GM12872 (cell line): ENCODE measurements at regions not wholly inside any gene's neighbourhood (a gene's known extent, or its start where the extent isn't known, plus 50 kb on each side); places are given as distances from the start of the nearest gene placed in this dataset.

Experiments used
- TF ChIP-seq, protein P1 (sequence below): IDR thresholded peaks from 3 replicates; pipeline ENCODE4 v1.5.1; 2011; ENCODE audit warnings: low read depth, mild to moderate bottlenecking, low read length, moderate library complexity; ENCODE audit not compliant: insufficient read depth

- TF ChIP-seq, protein P1, sequence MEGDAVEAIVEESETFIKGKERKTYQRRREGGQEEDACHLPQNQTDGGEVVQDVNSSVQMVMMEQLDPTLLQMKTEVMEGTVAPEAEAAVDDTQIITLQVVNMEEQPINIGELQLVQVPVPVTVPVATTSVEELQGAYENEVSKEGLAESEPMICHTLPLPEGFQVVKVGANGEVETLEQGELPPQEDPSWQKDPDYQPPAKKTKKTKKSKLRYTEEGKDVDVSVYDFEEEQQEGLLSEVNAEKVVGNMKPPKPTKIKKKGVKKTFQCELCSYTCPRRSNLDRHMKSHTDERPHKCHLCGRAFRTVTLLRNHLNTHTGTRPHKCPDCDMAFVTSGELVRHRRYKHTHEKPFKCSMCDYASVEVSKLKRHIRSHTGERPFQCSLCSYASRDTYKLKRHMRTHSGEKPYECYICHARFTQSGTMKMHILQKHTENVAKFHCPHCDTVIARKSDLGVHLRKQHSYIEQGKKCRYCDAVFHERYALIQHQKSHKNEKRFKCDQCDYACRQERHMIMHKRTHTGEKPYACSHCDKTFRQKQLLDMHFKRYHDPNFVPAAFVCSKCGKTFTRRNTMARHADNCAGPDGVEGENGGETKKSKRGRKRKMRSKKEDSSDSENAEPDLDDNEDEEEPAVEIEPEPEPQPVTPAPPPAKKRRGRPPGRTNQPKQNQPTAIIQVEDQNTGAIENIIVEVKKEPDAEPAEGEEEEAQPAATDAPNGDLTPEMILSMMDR, result no peak
These were observed 427.8 kb upstream of the MCTP2 start for GRCh38 chr15:93803421-93804152.

DNA sequence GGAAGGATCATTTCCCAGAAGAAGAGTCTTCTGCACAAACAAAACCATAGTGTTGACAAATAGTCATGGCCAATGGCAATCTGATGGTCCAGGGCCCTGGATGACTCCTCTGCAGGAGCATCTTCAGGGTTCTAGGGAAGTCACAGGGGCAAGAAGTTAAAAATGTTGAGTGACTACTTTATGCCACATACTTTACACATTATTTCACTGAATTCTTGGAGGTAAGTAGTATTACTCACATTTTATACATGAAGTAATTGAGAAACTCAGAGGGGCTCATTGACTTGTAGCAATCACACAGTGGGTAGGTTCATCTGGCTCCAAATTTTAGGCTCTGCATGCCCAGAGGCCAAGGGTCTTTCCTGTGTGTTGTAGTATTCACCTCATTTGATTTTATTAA is 430.2 kb upstream of the MCTP2 start:
- TF ChIP-seq, protein P1, result no peak

DNA sequence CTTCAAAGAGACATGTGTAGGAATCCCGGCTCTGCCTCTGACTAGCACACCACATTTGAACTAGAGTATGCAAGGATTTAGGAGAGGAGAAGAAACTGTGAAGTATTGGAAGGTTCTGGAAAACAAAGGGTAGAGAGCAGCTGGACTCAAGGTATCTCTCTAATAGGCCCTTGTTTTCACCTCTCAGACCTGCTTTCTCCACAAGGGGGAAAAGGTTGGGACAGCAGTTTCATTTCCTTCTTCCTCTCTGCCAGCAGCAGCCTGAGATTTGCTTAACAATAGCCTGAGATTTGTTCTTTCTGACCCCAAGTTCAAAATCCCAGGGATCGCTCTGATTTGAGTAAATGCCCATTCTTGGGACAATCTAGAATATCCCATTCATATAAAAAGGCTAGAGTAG is 430.6 kb upstream of the MCTP2 start:
- TF ChIP-seq, protein P1, result no peak

- TF ChIP-seq, protein P1, result no peak
These were observed 441.9 kb upstream of the MCTP2 start for GRCh38 chr15:93789441-93789840.

GRCh38 chr15:93780073-93780472 is 451.3 kb upstream of the MCTP2 start:
- TF ChIP-seq, protein P1, result no peak

GRCh38 chr15:93779341-93779740 is 452.0 kb upstream of the MCTP2 start:
- TF ChIP-seq, protein P1, result no peak

- TF ChIP-seq, protein P1, result no peak
These were observed 459.9 kb upstream of the MCTP2 start for GRCh38 chr15:93771196-93772030.
